Thoracic aorta (tissue), 2 donors: ENCODE measurements at regions not wholly inside any gene's neighbourhood (a gene's known extent, or its start where the extent isn't known, plus 50 kb on each side); places are given as distances from the start of the nearest gene placed in this dataset.
"Not testable (repeated sequence)": the region's sequence is repeated elsewhere in the genome, so short reads cannot be mapped to it uniquely, and the experiment has no call there.

Experiments used
- ATAC-seq: fragments of 150-250 bp; one replicate; pipeline ENCODE4 v1.8.0; 2017; ENCODE audit warnings: low read depth; ENCODE audit not compliant: insufficient number of reproducible peaks, low FRiP score
- DNase-seq: peaks from one replicate; pipeline ENCODE4 v3.0.0-alpha.2; 2020; ENCODE audit warnings: low spot score
- H3K27ac ChIP-seq, 2 donors: fragments of 200-600 bp; sonication (generic); 1 replicate in 1 of 2; 2 replicates in 1 of 2; pipeline ENCODE4 v1.5.1; 2016; ENCODE audit warnings: mild to moderate bottlenecking in 2 of 2, moderate library complexity in 2 of 2
- H3K27me3 ChIP-seq: fragments of 200-600 bp; sonication (generic); replicated peaks from 2 replicates; pipeline ENCODE4 v1.6.0; 2016; ENCODE audit warnings: mild to moderate bottlenecking; ENCODE audit not compliant: insufficient read depth
- H3K36me3 ChIP-seq: fragments of 200-600 bp; sonication (generic); one replicate; pipeline ENCODE4 v1.5.1; 2016
- H3K4me1 ChIP-seq, 2 donors: fragments of 200-600 bp; sonication (generic); 1 replicate in 1 of 2; 2 replicates in 1 of 2; pipeline versions ENCODE4 v1.5.1 to v1.6.0; 2016; ENCODE audit warnings: low read depth in 2 of 2, mild to moderate bottlenecking in 1 of 2; ENCODE audit not compliant: control insufficient read depth in 1 of 2
- H3K4me3 ChIP-seq: fragments of 200-600 bp; sonication (generic); 2 replicates; pipeline ENCODE4 v1.5.1; 2016; ENCODE audit warnings: mild to moderate bottlenecking
- H3K9me3 ChIP-seq: fragments of 200-600 bp; sonication (generic); 2 replicates; pipeline ENCODE4 v1.5.1; 2016
- TF ChIP-seq, protein P1 (sequence below): fragments of 200-600 bp; sonication (generic); IDR thresholded peaks from one replicate; pipeline ENCODE4 v1.5.1; 2019; ENCODE audit warnings: antibody characterized with exemption

DNA sequence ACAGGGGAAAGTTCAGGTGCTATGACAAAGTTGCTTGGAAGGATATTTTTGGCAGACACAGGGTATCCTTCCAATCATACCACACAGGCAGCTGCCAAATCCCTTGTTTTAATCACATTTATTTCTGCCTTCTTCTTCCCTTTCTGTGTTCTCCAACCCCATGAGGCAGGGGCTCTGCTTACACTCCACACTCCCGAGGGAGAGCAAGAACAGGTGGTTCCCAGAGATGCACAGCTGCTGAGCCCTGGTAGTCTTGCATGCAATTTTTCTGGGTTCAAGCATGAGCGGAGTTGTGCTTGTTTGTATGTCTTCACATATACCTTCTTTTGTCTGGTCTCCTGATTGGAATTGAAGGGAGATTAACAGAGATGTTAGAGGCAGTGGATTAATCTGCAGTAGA, 251.7 kb upstream of the ST6GAL2 start:
- Histone ChIP-seq H3K27me3 (no peaks in the 10 kb centered on the region), H3K4me1 (peaks cover 0 to 2% of the 10 kb centered on the region in 2 donors), H3K9me3 (no peaks in the 10 kb centered on the region), H3K27ac (no peak overlapping the region), H3K36me3 (no peaks in the 10 kb centered on the region), H3K4me3 (no peak overlapping the region)
- TF ChIP-seq, protein P1, sequence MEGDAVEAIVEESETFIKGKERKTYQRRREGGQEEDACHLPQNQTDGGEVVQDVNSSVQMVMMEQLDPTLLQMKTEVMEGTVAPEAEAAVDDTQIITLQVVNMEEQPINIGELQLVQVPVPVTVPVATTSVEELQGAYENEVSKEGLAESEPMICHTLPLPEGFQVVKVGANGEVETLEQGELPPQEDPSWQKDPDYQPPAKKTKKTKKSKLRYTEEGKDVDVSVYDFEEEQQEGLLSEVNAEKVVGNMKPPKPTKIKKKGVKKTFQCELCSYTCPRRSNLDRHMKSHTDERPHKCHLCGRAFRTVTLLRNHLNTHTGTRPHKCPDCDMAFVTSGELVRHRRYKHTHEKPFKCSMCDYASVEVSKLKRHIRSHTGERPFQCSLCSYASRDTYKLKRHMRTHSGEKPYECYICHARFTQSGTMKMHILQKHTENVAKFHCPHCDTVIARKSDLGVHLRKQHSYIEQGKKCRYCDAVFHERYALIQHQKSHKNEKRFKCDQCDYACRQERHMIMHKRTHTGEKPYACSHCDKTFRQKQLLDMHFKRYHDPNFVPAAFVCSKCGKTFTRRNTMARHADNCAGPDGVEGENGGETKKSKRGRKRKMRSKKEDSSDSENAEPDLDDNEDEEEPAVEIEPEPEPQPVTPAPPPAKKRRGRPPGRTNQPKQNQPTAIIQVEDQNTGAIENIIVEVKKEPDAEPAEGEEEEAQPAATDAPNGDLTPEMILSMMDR, result no peak
- ATAC-seq (no peak), DNase-seq (no peak)

DNA sequence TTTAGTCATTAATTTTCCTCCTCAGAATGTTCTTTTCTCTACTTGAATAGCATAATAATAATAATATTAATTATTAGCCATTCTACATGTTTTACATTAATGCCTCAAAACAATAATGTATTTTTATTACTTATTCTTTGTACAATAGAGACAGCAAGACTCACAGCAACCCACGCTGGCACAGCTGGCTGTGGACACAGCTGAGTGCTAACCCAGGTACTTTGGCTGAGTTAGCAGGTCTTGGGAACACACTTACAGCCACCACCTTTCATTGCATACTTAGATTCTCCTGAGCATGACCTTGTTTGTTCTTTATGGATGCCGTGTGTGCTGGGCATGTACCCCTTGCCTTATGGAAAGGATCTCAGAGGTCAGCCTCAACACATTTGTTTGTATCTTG, 260.2 kb upstream of the ST6GAL2 start:
- H3K4me1 ChIP-seq, result no peaks in the 10 kb centered on the region
- no peak for DNase-seq

DNA sequence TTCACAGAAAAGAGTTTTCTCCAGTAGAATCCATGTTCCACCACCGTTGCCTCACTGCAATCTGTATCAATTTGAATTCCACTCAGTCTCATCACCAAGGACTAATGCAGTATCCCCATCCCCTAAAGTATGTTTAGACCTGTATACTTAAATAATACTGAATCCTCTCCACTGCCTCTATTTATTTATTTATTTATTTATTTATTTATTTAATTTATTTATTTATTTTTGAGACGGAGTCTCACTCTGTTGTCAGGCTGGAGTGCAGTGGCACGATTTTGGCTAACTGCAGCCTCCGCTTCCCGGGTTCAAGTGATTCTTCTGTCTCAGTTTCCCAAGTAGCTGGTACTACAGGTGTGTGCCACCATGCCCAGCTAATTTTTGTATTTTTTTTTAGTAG, 260.7 kb upstream of the ST6GAL2 start:
- H3K36me3 ChIP-seq, ATAC-seq, H3K4me1 ChIP-seq, H3K4me3 ChIP-seq, DNase-seq, H3K9me3 ChIP-seq, H3K27ac ChIP-seq, H3K27me3 ChIP-seq: not testable (repeated sequence)

More for the DNA sequence above, 260.2 kb upstream of the ST6GAL2 start:
- ATAC-seq, result no peak
- no peaks in the 10 kb centered on the region for H3K36me3 ChIP-seq
- TF ChIP-seq, protein P1, result no peak
- no peaks in the 10 kb centered on the region for H3K27me3 ChIP-seq
- no peaks in the 10 kb centered on the region for H3K9me3 ChIP-seq
- no peak overlapping the region for H3K27ac ChIP-seq
- no peak overlapping the region for H3K4me3 ChIP-seq

DNA sequence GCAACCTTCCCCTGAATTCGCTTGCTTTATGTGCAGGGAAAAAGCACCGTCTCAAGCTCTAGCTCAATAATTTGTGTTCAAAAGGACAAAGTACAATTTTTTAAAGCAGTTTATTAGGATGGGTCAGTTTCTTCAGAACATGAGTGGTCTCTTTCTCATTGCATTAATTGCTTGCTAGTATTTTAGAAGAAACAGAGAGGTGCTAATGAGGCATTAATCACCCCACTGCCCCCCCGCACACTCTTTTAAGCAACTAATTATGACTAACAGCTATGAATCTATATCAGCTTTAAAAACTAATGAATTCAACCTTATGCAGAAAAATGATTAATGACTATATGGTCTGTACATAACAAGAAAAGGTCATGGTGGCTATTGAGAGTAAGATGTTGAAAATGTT, 262.1 kb upstream of the ST6GAL2 start:
- H3K4me1 ChIP-seq, result no peaks in the 10 kb centered on the region
- H3K27me3 ChIP-seq, result no peaks in the 10 kb centered on the region
- ATAC-seq, result no peak
- no peak overlapping the region for H3K4me3 ChIP-seq
- TF ChIP-seq, protein P1, result no peak
- no peaks in the 10 kb centered on the region for H3K36me3 ChIP-seq
- no peak overlapping the region for H3K27ac ChIP-seq
- no peaks in the 10 kb centered on the region for H3K9me3 ChIP-seq
- no peak for DNase-seq

DNA sequence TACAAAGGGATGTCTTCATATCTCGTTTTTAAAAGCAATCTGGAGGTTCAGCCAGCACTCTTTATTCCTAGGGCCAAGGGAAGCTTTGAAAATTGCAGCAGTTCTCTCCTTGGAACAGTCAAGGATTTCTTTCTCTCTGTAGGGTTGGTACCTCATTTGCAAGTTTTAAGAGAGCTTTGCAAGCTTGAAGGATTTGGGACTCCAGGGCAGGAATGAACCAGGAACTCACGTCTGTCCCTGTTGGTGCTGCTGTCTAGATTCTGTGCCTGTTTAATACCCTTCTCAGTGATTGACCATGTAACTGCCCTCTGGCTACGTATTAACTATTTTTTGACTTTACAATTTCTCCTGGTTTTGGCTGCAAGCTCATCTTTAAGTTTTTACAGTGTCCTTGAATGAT, 262.5 kb upstream of the ST6GAL2 start:
- no peaks in the 10 kb centered on the region for H3K27me3 ChIP-seq
- no peak overlapping the region for H3K27ac ChIP-seq
- no peaks in the 10 kb centered on the region for H3K9me3 ChIP-seq
- no peaks in the 10 kb centered on the region for H3K4me1 ChIP-seq
- no peak overlapping the region for H3K4me3 ChIP-seq
- no peaks in the 10 kb centered on the region for H3K36me3 ChIP-seq
- DNase-seq (no peak), ATAC-seq (no peak)
- TF ChIP-seq, protein P1, result no peak

DNA sequence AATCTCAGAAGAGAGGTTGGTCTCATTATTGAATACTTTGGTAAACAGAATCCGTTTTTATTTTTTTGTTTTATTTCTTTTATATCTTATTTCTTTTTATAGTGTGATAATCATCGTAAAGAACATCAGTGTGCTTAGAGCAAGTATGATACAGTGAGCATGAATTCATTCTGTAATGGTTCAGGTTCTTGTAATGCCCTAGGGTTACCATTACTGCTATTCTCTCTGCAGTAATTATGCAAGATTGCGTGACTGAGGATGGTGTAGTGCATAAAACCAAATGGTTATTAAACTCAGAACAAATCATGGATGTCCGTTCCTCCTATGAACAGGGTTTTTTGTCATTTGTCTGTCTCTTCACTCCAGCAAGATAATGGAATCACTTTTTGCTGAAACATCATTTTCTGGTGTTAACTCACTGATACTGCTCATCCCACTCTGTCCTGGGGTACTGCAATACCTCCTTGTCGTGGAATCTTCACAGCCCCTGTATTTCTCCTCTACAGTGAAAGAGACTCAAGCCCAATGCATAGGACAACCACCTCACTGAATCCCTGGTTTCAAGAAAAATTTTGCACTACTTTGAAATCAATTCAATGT, 274.8 kb upstream of the ST6GAL2 start:
- no peaks in the 10 kb centered on the region for H3K9me3 ChIP-seq
- DNase-seq, result no peak
- H3K27me3 ChIP-seq, result no peaks in the 10 kb centered on the region
- no peaks in the 10 kb centered on the region for H3K4me1 ChIP-seq
- no peak overlapping the region for H3K27ac ChIP-seq
- ATAC-seq, result no peak
- TF ChIP-seq, protein P1, result no peak
- no peaks in the 10 kb centered on the region for H3K36me3 ChIP-seq
- no peak overlapping the region for H3K4me3 ChIP-seq
